ENCODE measurements at regions not wholly inside any gene's neighbourhood (a gene's known extent, or its start where the extent isn't known, plus 50 kb on each side); places are given as distances from the start of the nearest gene placed in this dataset.
A peak's percentile ranks its signal among the peaks of the same experiment; 100 is the strongest.

- TF ChIP-seq POLR2AphosphoS5 (IDR thresholded peaks at IDR 0.05) (no peak), EZH2 (IDR thresholded peaks at IDR 0.05; ENCODE audit: borderline replicate concordance, insufficient read depth, low read length, poor library complexity, severe bottlenecking) (no peak), MXI1 (conservative IDR thresholded peaks at IDR 0.05; ENCODE audit: poor library complexity, severe bottlenecking) (no peak), EP300 (conservative IDR thresholded peaks at IDR 0.05; ENCODE audit: poor library complexity, severe bottlenecking) (no peak), SMC3 (conservative IDR thresholded peaks at IDR 0.05; ENCODE audit: poor library complexity) (peak; percentile 63), TAF1 (IDR thresholded peaks at IDR 0.05; ENCODE audit: low read depth) (no peak), RAD21 (conservative IDR thresholded peaks at IDR 0.05) (peak; percentile 63)
- TF ChIP-seq, protein P1, sequence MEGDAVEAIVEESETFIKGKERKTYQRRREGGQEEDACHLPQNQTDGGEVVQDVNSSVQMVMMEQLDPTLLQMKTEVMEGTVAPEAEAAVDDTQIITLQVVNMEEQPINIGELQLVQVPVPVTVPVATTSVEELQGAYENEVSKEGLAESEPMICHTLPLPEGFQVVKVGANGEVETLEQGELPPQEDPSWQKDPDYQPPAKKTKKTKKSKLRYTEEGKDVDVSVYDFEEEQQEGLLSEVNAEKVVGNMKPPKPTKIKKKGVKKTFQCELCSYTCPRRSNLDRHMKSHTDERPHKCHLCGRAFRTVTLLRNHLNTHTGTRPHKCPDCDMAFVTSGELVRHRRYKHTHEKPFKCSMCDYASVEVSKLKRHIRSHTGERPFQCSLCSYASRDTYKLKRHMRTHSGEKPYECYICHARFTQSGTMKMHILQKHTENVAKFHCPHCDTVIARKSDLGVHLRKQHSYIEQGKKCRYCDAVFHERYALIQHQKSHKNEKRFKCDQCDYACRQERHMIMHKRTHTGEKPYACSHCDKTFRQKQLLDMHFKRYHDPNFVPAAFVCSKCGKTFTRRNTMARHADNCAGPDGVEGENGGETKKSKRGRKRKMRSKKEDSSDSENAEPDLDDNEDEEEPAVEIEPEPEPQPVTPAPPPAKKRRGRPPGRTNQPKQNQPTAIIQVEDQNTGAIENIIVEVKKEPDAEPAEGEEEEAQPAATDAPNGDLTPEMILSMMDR (IDR thresholded peaks at IDR 0.05; ENCODE audit: poor library complexity, severe bottlenecking), result peak; percentile 59
Observed at GRCh38 chr14:54338696-54339317, 58.0 kb upstream of the CDKN3 start.

All from neural cell (in vitro differentiated cells).